Transverse colon (tissue), 4 donors: ENCODE measurements at regions not wholly inside any gene's neighbourhood (a gene's known extent, or its start where the extent isn't known, plus 50 kb on each side); places are given as distances from the start of the nearest gene placed in this dataset.

Source experiments
- EP300 ChIP-seq: sonication (generic); formaldehyde crosslinking; IDR thresholded peaks from one replicate; pipeline ENCODE4 v1.6.1; 2017; ENCODE audit warnings: antibody characterized with exemption, low read depth
- POLR2A ChIP-seq: fragments of 450-650 bp; IDR thresholded peaks from one replicate; pipeline ENCODE4 v1.6.1; 2016; ENCODE audit warnings: antibody characterized with exemption, mild to moderate bottlenecking, moderate library complexity
- POLR2AphosphoS5 ChIP-seq, 3 donors: sonication (generic); formaldehyde crosslinking; IDR thresholded peaks; one replicate each; pipeline ENCODE4 v1.6.1; 2016; ENCODE audit warnings: antibody characterized with exemption in 3 of 3
- TF ChIP-seq, protein P1 (sequence below), 5 experiments: fragments of 200-600 bp in 3 of 5; fragments of 450-650 bp in 2 of 5; sonication (generic) in 3 of 5; IDR thresholded peaks; 1 replicate in 2 of 5; 2 replicates in 3 of 5; pipeline ENCODE4 v1.5.1; 2016 to 2017; ENCODE audit warnings: antibody characterized with exemption in 5 of 5, inconsistent platforms in 3 of 5, mild to moderate bottlenecking in 2 of 5, moderate library complexity in 1 of 5

DNA sequence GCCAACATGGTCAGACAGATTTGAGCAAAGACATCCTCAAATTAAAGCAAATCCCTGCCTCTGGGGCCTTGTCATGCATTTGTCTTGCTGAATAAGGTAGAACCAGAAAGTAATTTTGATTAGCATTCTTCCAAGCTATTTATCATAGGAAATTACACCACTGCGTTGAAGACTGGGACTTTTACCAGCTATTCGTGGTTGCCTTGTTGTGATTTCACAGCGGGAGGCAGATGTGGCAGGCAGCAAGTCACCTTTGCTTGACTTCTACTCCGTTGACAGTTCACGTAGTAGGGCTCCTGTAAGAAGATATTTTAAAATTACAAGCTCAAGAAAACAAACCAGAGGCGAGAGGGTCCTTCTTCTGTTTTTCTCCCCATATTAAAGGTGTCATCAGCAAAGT lies 80.6 kb downstream of the EN1 start:
- TF ChIP-seq, protein P1, sequence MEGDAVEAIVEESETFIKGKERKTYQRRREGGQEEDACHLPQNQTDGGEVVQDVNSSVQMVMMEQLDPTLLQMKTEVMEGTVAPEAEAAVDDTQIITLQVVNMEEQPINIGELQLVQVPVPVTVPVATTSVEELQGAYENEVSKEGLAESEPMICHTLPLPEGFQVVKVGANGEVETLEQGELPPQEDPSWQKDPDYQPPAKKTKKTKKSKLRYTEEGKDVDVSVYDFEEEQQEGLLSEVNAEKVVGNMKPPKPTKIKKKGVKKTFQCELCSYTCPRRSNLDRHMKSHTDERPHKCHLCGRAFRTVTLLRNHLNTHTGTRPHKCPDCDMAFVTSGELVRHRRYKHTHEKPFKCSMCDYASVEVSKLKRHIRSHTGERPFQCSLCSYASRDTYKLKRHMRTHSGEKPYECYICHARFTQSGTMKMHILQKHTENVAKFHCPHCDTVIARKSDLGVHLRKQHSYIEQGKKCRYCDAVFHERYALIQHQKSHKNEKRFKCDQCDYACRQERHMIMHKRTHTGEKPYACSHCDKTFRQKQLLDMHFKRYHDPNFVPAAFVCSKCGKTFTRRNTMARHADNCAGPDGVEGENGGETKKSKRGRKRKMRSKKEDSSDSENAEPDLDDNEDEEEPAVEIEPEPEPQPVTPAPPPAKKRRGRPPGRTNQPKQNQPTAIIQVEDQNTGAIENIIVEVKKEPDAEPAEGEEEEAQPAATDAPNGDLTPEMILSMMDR (IDR thresholded peaks at IDR 0.05) = no peak
- TF ChIP-seq EP300 = no peak
- no peak for TF ChIP-seq POLR2A
- no peak for TF ChIP-seq POLR2AphosphoS5 (IDR thresholded peaks at IDR 0.05)
